ENCODE measurements at regions not wholly inside any gene's neighbourhood (a gene's known extent, or its start where the extent isn't known, plus 50 kb on each side); places are given as distances from the start of the nearest gene placed in this dataset.

- TF ChIP-seq POLR2A (IDR thresholded peaks at IDR 0.05), result no peak
- no peak for TF ChIP-seq CTCF (IDR thresholded peaks at IDR 0.05)
These were observed 67.3 kb upstream of the MFGE8 start for GRCh38 chr15:88980498-88980897.
